NCI-H82 treated with DMSO at 0.1 percent for 48 hours (cell line): ENCODE measurements at regions not wholly inside any gene's neighbourhood (a gene's known extent, or its start where the extent isn't known, plus 50 kb on each side); places are given as distances from the start of the nearest gene placed in this dataset.

Source experiments
- DNase-seq: peaks from one replicate; lab custom pipeline; 2025; ENCODE audit not compliant: unreplicated experiment; lab: John Stamatoyannopoulos, UW

DNA sequence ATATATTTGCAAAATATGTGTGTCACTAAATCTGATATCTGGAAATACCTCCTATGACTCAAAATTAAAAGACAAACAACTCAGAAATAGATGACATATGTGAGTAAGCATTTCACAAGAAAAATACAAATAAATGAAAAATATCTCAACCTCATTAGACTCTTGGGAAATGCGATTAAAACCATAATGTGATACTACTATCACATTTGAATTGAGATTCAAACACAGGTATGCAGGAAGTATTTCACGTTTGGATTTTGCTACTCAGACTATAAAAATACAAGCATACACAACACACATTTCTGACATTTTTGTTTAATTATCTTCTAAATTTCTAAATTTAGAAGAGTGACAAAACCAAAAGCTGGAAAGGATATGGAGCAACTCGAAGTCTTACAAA, 811.9 kb upstream of the LRRC4C start:
- DNase-seq = no peak

DNA sequence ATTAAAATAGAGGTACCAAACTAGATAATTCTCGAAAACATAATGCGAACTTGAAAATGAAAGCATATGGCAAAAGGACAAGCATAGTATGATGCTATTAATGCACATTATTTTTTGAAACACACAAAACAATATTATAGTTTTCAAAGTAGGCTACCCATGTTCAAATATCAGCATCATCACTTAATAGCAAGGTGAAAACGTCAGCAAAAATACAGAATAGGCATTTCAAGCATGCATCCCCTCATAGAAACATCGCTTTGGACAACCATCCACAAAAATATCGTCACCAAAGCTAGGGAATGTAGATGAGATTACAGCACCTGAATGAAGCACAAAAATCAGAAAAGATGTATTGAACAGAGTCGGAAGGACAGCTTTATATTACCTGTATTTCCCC, 814.5 kb upstream of the LRRC4C start:
- DNase-seq = no peak

DNA sequence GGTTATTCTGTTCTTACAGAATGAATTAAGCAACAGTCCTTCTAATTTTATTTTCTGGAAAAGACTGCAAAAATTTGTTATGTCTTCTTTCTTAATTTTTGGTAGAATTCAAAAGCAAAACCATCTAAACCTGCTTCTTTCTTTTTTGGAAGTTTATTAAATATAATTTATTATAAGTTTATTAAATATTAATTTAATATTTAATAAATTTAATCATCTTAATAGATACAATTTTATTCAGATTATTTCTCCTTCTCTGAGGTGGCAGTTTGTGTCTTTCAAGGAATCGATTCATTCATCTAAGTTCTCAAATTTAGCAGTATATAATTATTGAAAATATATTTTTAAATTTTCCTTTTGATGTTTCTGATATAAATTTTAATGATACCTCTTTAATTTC, 837.5 kb upstream of the LRRC4C start:
- DNase-seq = no peak

- DNase-seq = no peak
Observed at GRCh38 chr11:42299780-42300179, 840.3 kb upstream of the LRRC4C start.

DNA sequence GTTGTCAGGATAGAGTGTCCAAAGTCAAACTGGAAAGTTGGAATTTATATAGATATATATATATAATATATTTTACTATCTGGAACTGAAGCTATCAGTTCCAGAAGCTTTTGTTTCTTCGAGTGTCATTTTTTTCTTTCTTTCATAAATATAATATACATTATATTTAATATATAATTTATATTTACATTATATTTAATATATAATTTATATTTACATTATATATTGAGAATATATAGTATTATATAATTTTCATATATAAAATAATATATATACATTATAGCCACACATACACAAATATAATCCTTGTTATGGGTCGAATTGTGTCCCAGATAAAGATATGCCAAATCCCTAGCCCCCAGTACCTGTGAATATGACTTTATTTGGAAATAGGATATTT, 842.3 kb upstream of the LRRC4C start:
- no peak for DNase-seq

DNA sequence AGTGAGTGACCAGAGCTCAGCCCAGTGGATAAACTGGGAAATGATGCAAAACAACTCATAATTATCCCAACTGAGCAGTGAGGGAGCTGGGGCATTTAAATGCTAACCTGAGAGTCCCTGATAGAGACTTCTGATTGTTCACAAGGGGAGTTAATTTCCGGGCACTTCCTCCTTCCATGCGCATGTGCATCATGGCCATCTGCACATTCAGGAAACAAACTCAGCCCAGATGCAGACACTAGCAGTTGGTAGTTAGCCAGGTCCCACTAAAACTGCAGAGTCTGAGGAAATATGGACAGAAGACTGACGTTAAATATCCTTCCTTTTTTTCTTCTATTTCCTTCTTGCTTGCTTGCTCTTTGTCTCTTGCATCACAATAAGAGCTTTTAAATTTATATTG, 852.1 kb upstream of the LRRC4C start:
- no peak for DNase-seq

DNA sequence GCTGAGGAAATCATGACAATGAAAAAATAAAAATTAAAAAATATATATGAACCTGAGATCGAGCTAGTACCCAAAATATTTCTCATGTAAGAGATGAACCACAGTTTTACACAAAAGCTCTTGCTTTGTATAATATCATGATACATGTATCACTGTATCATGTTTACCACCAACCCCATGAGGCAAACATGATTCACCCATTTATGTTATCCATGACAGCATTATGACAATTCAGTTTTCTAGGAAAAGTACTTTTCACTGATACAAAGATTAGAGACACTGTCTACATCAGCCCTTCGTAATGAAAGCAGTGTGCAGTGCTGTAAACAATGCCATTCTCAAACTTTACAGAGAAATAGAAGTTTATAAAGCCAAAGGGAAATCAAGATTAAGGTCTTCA, 852.5 kb upstream of the LRRC4C start:
- no peak for DNase-seq

DNA sequence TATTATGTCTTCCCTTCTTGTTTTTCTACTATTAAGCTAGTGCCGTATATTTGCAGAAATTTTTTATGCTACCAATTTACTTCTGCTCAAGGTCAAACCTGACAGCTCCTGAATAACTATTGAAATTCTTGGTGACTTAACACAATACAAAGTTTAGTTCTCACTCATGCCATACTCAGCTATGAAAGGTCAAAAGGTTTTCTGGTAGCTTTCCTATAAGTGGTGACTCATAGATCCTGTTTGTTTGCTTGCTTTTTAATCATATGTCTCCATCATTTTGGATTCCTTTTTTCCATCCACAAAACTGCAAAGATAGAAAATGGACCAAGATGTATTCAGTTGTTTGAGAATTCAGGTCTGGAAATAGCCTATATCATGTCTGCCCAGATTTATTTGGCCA, 855.8 kb upstream of the LRRC4C start:
- no peak for DNase-seq

DNA sequence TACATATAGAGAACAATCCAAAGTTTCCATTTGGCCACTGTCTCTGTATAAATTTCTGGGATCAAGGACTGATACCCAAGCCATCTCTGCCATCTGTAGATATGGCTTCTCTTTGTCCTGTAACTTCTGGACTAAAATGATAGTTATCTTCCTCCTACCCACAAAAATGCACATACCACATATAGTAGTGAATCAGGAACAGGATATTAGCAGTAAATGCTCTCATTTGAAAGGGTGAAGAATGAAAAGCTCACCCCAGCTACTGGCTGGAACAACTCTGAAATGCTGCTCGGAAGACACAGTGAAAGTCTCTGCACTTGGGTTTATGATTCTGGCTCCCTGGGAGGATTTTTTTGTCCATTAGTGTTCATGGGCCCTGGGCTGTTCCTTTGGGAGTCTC, 856.4 kb upstream of the LRRC4C start:
- DNase-seq = no peak

DNA sequence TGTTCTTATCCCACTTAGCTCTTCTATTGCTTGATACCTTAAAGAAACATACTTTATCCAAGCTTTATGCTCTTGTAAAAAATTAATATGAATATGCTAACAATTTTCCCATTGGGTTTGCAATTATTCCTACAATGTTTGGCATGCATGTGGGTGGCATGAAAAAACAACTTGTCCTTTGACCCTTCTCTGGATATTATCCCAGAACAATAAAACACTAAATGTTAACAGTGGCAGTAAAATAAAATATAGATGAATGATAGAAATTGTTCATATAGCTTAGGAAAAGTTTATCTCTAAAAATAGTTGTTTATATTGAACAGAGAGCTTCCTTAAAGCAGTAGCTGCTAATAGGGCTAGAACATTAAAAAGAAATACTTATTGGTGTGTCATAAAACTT, 860.5 kb upstream of the LRRC4C start:
- no peak for DNase-seq

GRCh38 chr11:42329929-42330565, 870.6 kb upstream of the LRRC4C start:
- no peak for DNase-seq

DNA sequence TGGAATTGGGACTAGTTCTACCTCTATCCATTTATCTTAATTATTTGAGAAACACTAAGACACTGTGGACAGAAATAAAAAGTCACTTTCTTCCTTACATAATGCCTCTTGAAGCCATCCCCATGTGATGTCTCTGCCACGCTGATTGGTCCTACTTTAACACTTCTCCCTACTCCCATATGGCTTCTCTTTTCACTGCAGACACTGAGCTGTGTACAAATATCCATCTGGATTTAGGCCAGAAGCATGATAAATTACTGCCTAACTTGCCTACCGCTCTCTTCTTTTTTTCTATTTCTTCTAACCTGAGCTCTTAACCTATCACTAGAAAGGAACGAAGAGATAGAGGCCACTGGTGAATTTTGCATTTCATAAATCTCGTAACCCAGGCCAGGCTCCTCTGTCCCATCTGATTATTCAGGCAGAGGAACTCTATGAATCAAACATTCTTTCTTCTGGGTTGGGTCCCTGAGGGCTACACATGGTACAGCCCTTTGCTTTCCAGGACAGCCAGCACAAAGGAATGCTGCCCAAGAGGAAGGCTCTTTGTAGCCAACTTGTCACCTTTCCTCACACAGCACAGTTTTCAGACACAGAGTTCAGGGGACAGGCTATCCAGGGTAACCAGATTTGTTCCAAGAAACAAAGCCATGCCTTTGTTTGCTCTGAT, 878.5 kb upstream of the LRRC4C start:
- no peak for DNase-seq

GRCh38 chr11:42344204-42344792, 884.8 kb upstream of the LRRC4C start:
- DNase-seq = no peak

DNA sequence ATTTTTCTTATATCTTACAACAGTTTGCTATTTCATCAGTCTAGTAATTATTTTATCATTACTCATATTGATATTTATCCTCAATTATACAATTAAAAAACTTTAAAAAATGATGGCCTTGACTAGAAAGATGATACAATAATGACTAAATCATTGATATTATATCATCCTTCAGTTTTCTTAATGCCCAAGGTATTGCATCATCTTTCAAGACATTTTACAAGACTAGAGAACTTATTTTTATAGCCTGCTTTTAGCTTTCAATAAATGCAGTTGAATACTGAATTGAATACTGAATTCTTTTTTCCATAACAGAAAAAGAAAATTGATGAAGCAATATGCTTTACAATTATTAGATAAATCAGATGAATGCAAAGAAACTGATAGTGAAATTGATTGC, 886.5 kb upstream of the LRRC4C start:
- DNase-seq = no peak

GRCh38 chr11:42363701-42364100, 904.2 kb upstream of the LRRC4C start:
- no peak for DNase-seq

GRCh38 chr11:42390116-42390515, 921.7 kb upstream of the API5 start:
- no peak for DNase-seq

GRCh38 chr11:42397483-42397882, 914.3 kb upstream of the API5 start:
- no peak for DNase-seq

GRCh38 chr11:42407341-42407740, 904.5 kb upstream of the API5 start:
- DNase-seq = peak; percentile 18

DNA sequence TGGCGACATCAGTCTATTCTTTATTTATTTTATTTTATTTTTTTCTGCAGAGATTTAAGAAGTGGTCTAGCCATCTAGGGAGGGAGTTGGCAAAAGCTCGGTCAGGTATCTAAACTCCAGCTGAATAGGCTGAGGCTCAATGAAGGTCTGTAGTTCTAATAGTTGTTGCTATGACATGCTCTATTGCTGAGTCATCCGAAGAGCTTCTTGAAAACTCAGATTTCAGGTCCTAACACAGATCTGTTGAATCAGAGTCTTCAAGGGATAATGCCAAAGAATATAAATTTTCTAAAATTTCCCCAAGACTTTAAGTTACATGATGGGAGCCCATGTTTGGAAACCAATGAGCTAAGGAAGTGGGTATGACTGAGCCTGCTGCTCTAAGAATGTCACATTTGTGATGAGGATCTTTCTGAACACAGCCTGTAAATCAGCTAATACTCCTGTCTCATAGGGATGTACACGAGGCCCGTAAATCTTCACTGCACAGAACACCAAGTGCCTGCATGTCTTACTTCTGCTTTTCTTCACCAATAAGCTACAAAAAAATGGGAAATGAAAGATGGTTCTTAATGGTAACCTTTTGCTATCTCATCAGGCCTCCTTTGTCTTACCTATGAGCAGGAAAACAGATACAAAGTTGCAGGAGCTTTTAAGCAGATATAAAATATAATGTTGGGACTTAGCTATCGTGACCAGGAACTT, 901.4 kb upstream of the API5 start:
- DNase-seq = no peak

DNA sequence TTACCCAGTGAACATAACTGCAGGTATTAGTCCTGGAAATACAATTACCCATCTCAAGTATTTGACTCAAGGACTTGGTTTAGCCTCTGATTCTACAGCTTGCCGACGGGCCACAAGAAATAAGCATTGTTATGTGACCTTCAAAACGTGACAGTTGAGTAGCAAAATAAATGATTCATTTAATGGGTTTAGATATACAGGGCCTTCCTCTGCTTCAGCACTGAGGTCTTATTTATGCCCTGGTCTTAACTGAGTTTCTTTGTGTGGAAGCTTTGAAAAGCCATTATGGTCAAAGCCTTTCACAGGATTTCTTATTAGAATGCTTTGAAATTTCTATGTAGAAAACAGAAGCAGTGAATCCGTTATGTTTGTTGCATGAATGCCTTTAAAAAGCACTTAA, 899.2 kb upstream of the API5 start:
- no peak for DNase-seq

GRCh38 chr11:42417691-42418090, 894.1 kb upstream of the API5 start:
- DNase-seq = no peak

DNA sequence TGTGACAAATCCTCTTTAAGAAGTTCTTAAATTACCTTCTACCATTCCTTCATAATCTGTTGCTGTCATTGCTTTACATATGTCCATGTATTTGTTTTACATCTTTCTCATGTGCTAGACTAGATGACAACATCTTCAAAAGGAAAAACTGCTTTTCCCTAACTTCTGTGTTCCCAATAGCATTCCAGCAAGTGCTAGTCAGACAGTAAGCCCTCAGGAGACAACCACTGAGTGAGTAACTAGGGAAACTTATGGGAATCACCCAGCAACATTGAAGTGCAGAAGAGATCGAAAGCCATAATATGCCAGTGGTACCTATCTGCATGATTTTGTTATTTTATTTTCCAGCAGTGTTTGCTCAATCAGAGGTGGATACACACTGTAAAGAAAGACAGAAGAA, 889.7 kb upstream of the API5 start:
- DNase-seq = no peak
